Right cardiac atrium (tissue), 5 donors: ENCODE measurements at regions not wholly inside any gene's neighbourhood (a gene's known extent, or its start where the extent isn't known, plus 50 kb on each side); places are given as distances from the start of the nearest gene placed in this dataset.

ENCODE experiments used
- ATAC-seq, 2 donors: fragments of 200-7000 bp; cut with Tn5 transposase; one replicate each; pipeline versions ENCODE4 v1.8.0 to v1.9.1; 2020; ENCODE audit warnings: moderate library complexity in 2 of 2, mild to moderate bottlenecking in 1 of 2
- DNase-seq, 3 donors: peaks; one replicate each; pipeline ENCODE4 v3.0.0-alpha.2; 2020
- H3K27ac ChIP-seq: one replicate; pipeline ENCODE4 v1.5.1; 2013; ENCODE audit warnings: mild to moderate bottlenecking, low read length, control low read depth, moderate library complexity
- H3K27me3 ChIP-seq: one replicate; pipeline ENCODE4 v1.6.1; 2013; ENCODE audit not compliant: control insufficient read depth, insufficient read depth
- H3K4me1 ChIP-seq: one replicate; pipeline ENCODE4 v1.6.1; 2013; ENCODE audit warnings: low read length; ENCODE audit not compliant: control insufficient read depth, insufficient read depth
- H3K4me3 ChIP-seq: one replicate; pipeline ENCODE4 v1.5.1; 2013; ENCODE audit warnings: low read length, control low read depth
- H3K9me3 ChIP-seq: one replicate; pipeline ENCODE4 v1.6.1; 2013; ENCODE audit warnings: low read length; ENCODE audit not compliant: control insufficient read depth
- WGBS: extraction: QIAGEN DNeasy Blood & Tissue Kit; methylation state at CpG from one replicate; pipeline ENCODE4 v1.1.7; 2013; 5-methylcytosine and 5-hydroxymethylcytosine counted together
- intact Hi-C, 4 donors: fragments of 100-400 bp; cut with DNase I; formaldehyde crosslinking; loops; one replicate each; pipeline versions ENCODE4 v1.11.0 to v1.14.0; 2022 to 2023
- donor health status: healthy with polysubstance abuse.
- donor health status: DM: no; HTN: yes; CAD: no.
- donor health status: DM: no; HTN: no; CAD: no.
- donor health status: DM: no; HTN: yes; CAD: no; lungs with severe emphysema.
- donor health status: DM: yes; HTN: yes; CAD: no.

DNA sequence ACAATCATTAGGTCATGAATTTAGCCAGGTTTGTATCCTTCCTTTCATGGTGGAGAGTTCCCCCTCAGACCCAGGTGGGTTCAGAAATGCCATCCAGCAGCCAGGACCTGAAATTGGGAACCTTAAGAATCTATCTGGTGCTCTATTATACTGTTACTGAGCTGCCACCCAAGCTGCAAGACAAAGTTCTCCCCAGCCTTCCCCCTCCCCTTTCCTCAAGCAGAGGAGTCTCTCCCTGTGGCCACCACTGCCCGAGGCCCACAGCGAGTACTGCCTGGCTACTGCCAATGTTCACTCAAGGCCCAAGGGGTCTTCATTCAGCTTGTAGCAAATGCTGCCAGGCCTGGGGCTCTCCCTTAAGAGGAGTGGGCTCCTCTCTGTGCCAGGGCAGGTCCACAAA is 133.8 kb downstream of the TMEM38B start:
- Histone ChIP-seq H3K27me3 (no peaks in the 10 kb centered on the region), H3K4me3 (no peak overlapping the region), H3K27ac (no peak overlapping the region), H3K9me3 (no peaks in the 10 kb centered on the region), H3K4me1 (no peaks in the 10 kb centered on the region)
- 95% methylated on average over 2 of the region's 2 CpGs for WGBS
- no peak for ATAC-seq
- intact Hi-C loops, result no loop called here
- DNase-seq, result no peak

DNA sequence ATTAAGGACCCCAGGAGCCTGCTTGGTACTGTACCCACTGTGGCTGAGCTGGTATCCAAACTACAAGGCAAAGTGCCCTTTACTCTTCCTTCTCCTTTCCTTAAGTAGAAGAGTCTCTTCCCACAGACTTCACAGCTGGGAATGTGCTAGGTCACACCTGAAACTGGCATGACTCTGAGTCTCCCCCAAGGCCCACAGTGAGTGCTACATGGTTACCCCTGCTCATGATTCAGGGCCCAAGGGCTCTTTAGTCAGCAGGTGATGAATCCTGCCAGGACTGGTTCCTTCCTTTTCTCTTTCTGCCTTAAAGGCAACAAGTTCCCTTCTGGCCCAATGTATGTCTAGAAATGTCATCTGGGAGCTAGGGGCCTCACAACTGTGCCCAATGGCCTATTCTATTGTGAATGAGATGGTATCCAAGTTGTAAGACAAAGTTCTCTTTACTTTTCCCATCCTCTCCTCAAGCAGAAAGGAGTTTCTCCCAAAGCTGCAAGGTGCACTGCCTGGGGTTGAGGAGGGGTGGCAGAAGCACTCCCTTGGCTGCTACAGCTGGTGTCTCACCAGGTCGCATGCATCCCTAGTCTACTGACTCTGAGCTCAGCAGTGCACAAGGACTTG is 134.4 kb downstream of the TMEM38B start:
- intact Hi-C loops, result no loop called here
- no peaks in the 10 kb centered on the region for H3K9me3 ChIP-seq
- H3K27ac ChIP-seq, result no peak overlapping the region
- ATAC-seq (no peak), DNase-seq (no peak)
- WGBS, result 84% methylated on average over 1 of the region's 1 CpG
- no peaks in the 10 kb centered on the region for H3K4me1 ChIP-seq
- H3K27me3 ChIP-seq, result no peaks in the 10 kb centered on the region
- H3K4me3 ChIP-seq, result no peak overlapping the region

DNA sequence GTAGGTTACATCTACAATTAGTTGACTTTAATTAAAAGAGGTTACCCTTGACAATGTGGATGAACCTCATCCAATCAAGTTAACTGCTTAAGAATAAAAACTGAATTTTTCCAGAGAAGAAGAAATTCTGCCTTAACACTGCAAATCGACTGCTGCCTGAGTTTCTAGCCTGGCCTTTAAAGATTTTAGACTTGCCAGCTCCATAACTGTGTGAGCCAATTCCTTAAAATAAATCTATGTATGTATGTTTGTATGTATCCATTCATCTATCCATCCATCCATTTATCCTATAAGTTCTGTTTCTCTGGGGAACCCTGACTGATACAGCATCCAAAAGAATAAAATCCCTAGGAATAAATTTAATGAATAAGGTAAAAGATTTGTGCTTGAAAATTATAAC is 136.1 kb downstream of the TMEM38B start:
- H3K27me3 ChIP-seq, result no peaks in the 10 kb centered on the region
- 75% methylated on average over 1 of the region's 1 CpG for WGBS
- DNase-seq, result no peak
- H3K27ac ChIP-seq, result no peak overlapping the region
- ATAC-seq, result no peak
- no peaks in the 10 kb centered on the region for H3K4me1 ChIP-seq
- no peaks in the 10 kb centered on the region for H3K9me3 ChIP-seq
- intact Hi-C loops, result no loop called here
- no peak overlapping the region for H3K4me3 ChIP-seq

DNA sequence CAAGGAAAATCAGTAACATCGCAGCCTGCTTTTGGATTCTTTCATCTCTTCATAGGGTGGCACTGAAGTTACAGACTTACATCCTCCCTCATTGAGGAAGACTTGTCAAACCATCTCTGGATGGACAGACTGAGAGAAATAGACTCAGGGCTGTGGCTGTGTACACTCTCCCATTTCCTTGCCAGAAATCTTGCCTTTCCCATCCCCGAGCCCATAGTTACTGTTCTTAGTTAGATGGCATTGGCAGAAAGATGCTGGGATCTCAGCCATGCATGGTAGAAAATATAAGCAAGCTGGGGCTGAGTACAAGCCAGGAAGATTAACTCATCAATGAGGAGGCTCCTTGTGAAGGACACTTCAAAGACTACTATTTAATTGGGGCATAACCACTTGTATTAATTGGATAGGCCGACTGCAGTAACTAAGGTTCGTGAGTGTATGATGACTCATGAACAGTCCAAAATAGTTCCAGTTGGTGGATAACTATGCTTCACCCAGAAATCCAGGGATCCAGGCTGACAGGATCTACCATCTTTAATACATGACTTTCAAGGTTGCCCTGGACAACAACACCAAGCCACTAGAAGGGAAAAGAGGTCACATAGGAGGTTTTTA is 137.9 kb downstream of the TMEM38B start:
- Histone ChIP-seq H3K27me3 (no peaks in the 10 kb centered on the region), H3K4me1 (no peaks in the 10 kb centered on the region), H3K27ac (no peak overlapping the region), H3K4me3 (no peak overlapping the region), H3K9me3 (no peaks in the 10 kb centered on the region)
- no peak for DNase-seq
- WGBS, result 88% methylated on average over 4 of the region's 4 CpGs
- ATAC-seq, result no peak
- intact Hi-C loops, result no loop called here

DNA sequence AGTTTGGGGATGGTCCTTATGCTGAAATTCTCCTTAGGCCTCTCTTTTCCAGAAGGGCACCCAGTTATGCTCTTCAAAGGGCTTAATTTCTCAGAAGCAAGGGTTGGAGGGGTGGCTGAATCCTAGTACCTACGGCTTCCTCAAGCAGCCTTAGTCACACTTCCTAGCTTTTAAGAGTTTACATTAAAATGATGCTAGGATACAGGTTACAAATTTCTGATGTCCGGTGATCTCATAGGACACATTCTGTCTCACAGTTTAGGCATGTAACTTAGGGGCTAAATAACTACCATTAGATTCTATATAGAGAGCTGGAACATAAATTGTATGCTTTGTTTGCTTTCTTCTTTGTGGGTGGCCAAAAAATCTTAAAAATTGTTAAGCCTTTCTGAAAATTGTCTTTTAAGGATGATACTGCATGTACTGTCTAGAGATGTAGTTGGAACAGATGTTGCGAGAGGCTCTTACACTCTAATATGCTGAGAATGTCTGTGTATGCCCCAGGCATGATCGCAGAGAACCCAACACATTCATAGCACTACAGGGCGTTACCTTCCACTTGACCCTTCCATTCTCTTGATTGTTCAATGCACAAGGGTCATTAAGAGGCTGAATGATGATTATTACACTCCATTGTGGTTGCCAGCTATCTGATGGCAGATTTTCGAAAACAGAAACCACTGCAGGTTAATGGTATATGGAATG is 139.1 kb downstream of the TMEM38B start:
- intact Hi-C loops, result no loop called here
- Histone ChIP-seq H3K4me1 (no peaks in the 10 kb centered on the region), H3K9me3 (no peaks in the 10 kb centered on the region), H3K27ac (no peak overlapping the region), H3K4me3 (no peak overlapping the region), H3K27me3 (no peaks in the 10 kb centered on the region)
- WGBS, result 91% methylated on average over 6 of the region's 6 CpGs
- ATAC-seq, result no peak
- no peak for DNase-seq

DNA sequence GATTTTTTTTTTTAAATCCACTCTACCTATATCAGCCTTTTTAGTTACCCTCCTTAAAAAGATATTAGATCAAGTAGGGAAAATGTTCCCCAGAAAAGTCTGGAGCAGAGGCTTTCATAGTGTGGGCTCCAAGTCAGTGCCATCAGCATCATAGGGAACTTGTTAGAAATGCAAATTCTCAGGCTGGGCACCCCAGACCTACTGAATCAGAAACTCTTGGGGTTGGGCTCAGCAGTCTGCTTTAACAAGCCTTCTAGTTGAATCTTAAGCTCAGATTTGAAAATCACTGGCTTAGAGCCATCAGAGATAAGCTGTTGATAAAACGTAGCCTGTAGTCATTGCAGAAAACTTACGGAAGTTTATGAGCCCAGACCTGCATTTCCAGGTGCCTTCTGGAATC is 140.1 kb downstream of the TMEM38B start:
- no peak overlapping the region for H3K27ac ChIP-seq
- H3K4me3 ChIP-seq, result no peak overlapping the region
- H3K27me3 ChIP-seq, result no peaks in the 10 kb centered on the region
- no peak for DNase-seq
- H3K4me1 ChIP-seq, result no peaks in the 10 kb centered on the region
- no peak for ATAC-seq
- H3K9me3 ChIP-seq, result no peaks in the 10 kb centered on the region
- WGBS, result 58% methylated on average over 2 of the region's 2 CpGs
- intact Hi-C loops, result no loop called here

DNA sequence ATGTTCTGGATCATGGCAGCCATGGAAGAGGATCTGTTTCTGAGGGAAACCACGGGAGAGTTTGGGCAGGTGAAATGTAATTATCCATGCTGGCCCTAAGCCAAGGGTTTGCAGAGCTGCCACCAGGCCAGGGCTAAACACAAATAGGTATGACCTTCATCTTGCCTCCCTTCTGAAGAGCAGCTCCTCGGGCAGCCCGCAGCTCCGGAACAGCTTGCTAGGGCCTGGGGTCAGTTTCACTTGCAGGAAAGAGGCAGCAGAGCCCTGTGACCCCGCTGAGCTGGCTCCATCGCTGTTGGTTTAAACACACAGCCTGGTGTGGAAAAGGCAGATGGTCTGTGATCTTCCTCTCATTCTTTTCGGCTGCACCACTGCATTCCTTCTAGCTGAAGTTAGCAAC is 141.4 kb downstream of the TMEM38B start:
- WGBS, result 42% methylated on average over 7 of the region's 7 CpGs
- H3K9me3 ChIP-seq, result no peaks in the 10 kb centered on the region
- H3K27ac ChIP-seq, result no peak overlapping the region
- H3K4me1 ChIP-seq, result no peaks in the 10 kb centered on the region
- DNase-seq, result no peak
- no peaks in the 10 kb centered on the region for H3K27me3 ChIP-seq
- no peak overlapping the region for H3K4me3 ChIP-seq
- intact Hi-C loops, result no loop called here
- no peak for ATAC-seq

DNA sequence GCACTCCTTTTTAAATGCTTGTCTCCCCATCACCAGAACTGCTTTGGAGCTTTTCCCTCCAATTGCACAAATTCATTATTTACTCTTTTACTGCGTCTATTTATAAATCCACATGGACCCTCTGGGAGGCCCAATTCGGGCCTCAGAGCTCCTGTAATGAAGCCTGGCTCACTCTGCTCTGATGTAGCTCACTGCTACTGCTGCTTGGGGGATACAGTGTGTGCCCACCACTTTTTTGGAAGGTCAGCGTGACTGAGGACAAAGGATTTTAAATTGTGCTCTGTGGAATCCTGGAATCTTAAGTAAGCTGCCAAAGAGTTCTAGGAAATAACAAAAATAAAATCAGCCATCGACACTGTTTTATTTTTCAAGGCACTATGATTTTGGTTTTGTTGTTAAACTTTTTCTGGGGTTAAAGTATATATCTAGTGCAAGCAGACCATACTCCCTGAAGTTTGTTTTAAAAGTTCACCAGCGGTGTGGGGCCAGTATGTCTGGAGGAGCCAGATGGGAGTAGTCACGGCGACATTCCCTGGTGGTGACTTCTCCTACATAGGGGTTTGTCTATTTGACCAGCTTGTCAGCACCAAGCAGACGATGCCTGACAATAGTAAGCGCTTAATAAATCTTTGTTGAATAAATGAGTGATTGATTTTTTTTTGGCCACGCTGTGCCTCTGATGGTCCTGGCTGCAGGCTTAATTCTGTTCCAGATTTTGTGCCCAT is 142.8 kb downstream of the TMEM38B start:
- ATAC-seq, result no peak
- Histone ChIP-seq H3K4me3 (no peak overlapping the region), H3K9me3 (no peaks in the 10 kb centered on the region), H3K27me3 (no peaks in the 10 kb centered on the region), H3K27ac (no peak overlapping the region), H3K4me1 (no peaks in the 10 kb centered on the region)
- WGBS, result 58% methylated on average over 10 of the region's 10 CpGs
- intact Hi-C loops, result no loop called here
- DNase-seq, result no peak

DNA sequence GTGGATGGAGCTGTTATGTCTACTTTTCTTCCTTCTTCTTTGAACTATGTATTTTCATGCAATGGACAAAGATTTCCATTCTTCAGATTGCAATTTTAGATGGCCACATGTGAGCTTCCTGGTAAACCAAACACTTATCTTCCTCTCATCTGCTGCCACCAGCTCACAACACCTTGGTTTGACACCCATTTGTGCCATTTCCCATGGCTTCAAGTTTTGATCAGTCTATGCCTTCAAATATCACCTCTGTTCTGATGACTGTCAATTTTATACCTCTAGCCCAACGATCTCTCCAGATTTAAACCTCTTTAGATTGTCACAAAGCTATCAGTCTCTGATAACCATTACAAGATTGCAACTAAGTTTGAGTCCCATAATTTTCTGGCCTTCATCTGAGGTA is 147.2 kb downstream of the TMEM38B start:
- ATAC-seq (no peak), DNase-seq (no peak)
- intact Hi-C loops, result no loop called here
- no peaks in the 10 kb centered on the region for H3K27me3 ChIP-seq
- H3K4me3 ChIP-seq, result no peak overlapping the region
- 74% methylated on average over 1 of the region's 1 CpG for WGBS
- H3K4me1 ChIP-seq, result no peaks in the 10 kb centered on the region
- no peak overlapping the region for H3K27ac ChIP-seq
- no peaks in the 10 kb centered on the region for H3K9me3 ChIP-seq

DNA sequence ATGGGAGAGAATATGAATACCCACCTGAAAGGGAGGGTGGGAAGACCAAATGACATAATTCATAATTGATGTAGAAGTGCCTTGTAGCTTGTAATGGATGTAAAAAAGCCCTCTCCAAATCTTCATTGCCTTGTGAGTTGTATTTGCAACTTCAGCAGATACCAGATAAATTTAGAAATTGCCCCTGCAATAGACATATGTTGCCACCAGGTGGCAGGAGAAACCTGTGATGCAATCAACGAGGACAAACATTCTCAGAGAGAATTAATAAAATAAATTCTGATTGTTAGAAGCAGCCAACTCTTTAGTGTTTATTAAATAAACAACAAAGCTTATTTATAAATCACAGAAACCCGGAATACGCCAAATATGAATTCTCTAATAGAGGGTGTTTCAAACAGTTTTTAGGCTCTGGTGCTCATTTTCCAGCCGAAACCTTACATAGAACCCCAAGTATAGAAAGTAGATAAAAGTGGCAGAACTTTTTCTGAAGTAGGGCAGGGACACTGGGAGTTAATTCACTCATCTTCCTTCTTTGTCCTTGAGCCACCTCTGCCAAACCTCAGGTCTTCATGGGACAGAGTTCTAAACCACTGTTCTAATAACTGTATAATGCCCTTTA is 147.8 kb downstream of the TMEM38B start:
- Histone ChIP-seq H3K27me3 (no peaks in the 10 kb centered on the region), H3K27ac (no peak overlapping the region), H3K4me1 (no peaks in the 10 kb centered on the region), H3K4me3 (no peak overlapping the region), H3K9me3 (no peaks in the 10 kb centered on the region)
- DNase-seq, result no peak
- ATAC-seq, result no peak
- intact Hi-C loops, result no loop called here
- WGBS, result 47% methylated on average over 4 of the region's 4 CpGs

DNA sequence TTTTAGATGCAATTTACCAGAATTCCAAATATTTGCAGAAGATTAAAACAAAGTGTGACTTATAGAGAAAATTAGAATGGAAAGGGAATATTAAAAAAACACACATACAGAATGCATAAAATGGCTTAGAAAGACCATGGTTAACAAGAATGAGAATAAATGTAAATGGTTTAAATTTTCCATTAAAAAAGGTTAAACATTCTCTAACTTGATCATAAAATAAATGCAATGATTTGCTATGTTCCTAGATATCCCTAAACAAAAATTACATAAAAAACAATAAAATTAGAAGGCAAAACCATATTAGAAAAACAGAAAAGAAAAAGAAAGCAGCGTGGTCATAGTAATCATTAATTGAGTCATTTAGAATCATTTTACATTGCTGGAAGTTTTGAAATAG is 152.5 kb downstream of the TMEM38B start:
- no peak for DNase-seq
- H3K4me3 ChIP-seq, result no peak overlapping the region
- no peak overlapping the region for H3K27ac ChIP-seq
- intact Hi-C loops, result no loop called here
- H3K9me3 ChIP-seq, result no peaks in the 10 kb centered on the region
- no peaks in the 10 kb centered on the region for H3K4me1 ChIP-seq
- no peaks in the 10 kb centered on the region for H3K27me3 ChIP-seq
- WGBS, result 95% methylated on average over 1 of the region's 1 CpG
- ATAC-seq, result no peak
